Upper lobe of right lung (tissue), 1 donor: ENCODE measurements at regions not wholly inside any gene's neighbourhood (a gene's known extent, or its start where the extent isn't known, plus 50 kb on each side); places are given as distances from the start of the nearest gene placed in this dataset.

Experiments
- ATAC-seq: fragments of 200-7000 bp; cut with Tn5 transposase; one replicate; pipeline ENCODE4 v1.9.1; 2020; ENCODE audit warnings: mild to moderate bottlenecking, moderate library complexity
- DNase-seq: peaks from one replicate; pipeline ENCODE4 v3.0.0-alpha.2; 2020
- H3K27ac ChIP-seq: fragments of 200-600 bp; one replicate; pipeline ENCODE4 v1.8.0; 2022
- H3K27me3 ChIP-seq: fragments of 200-600 bp; one replicate; pipeline ENCODE4 v1.8.0; 2022; ENCODE audit warnings: mild to moderate bottlenecking
- H3K36me3 ChIP-seq: fragments of 200-600 bp; one replicate; pipeline ENCODE4 v1.8.0; 2022
- H3K4me1 ChIP-seq: fragments of 200-600 bp; one replicate; pipeline ENCODE4 v1.8.0; 2022
- H3K4me3 ChIP-seq: fragments of 200-600 bp; one replicate; pipeline ENCODE4 v1.8.0; 2022; ENCODE audit warnings: mild to moderate bottlenecking
- H3K9me3 ChIP-seq: fragments of 200-600 bp; one replicate; pipeline ENCODE4 v1.8.0; 2022
- CTCF ChIP-seq: fragments of 200-600 bp; IDR thresholded peaks from one replicate; pipeline ENCODE4 v1.8.0; 2022; ENCODE audit warnings: antibody characterized with exemption
- intact Hi-C: fragments of 100-400 bp; cut with DNase I; formaldehyde crosslinking; loops from one replicate; pipeline ENCODE4 v1.11.0; 2022
- donor health status: DM: no; HTN: yes; CAD: no; lungs with severe emphysema.

GRCh38 chr6:146916435-146917025, 287.7 kb upstream of the STXBP5 start:
- intact Hi-C loops = no loop called here
- Histone ChIP-seq H3K4me1 (peaks cover 12% of the 10 kb centered on the region), H3K27ac (no peak overlapping the region), H3K9me3 (no peaks in the 10 kb centered on the region), H3K27me3 (no peaks in the 10 kb centered on the region), H3K36me3 (no peaks in the 10 kb centered on the region), H3K4me3 (no peak overlapping the region)
- TF ChIP-seq CTCF = no peak
- ATAC-seq (no peak), DNase-seq (no peak)

GRCh38 chr6:146917182-146917581, 287.0 kb upstream of the STXBP5 start:
- DNase-seq = no peak
- intact Hi-C loops = no loop called here
- Histone ChIP-seq H3K27ac (no peak overlapping the region), H3K36me3 (no peaks in the 10 kb centered on the region), H3K27me3 (no peaks in the 10 kb centered on the region), H3K4me1 (peaks cover 12% of the 10 kb centered on the region), H3K4me3 (no peak overlapping the region), H3K9me3 (no peaks in the 10 kb centered on the region)
- ATAC-seq = no peak
- TF ChIP-seq CTCF = no peak

GRCh38 chr6:146917979-146918378, 286.2 kb upstream of the STXBP5 start:
- Histone ChIP-seq H3K36me3 (no peaks in the 10 kb centered on the region), H3K4me1 (peaks cover 11% of the 10 kb centered on the region), H3K27me3 (no peaks in the 10 kb centered on the region), H3K9me3 (no peaks in the 10 kb centered on the region), H3K27ac (no peak overlapping the region), H3K4me3 (no peak overlapping the region)
- TF ChIP-seq CTCF = no peak
- DNase-seq (no peak), ATAC-seq (no peak)
- intact Hi-C loops = no loop called here

GRCh38 chr6:146919017-146919416, 285.2 kb upstream of the STXBP5 start:
- intact Hi-C loops = no loop called here

GRCh38 chr6:146923205-146923833, 280.9 kb upstream of the STXBP5 start:
- intact Hi-C loops = no loop called here
- no peak for ATAC-seq

More at GRCh38 chr6:146919017-146919416, 285.2 kb upstream of the STXBP5 start:
- Histone ChIP-seq H3K4me1 (peaks cover 9% of the 10 kb centered on the region), H3K27ac (no peak overlapping the region), H3K9me3 (no peaks in the 10 kb centered on the region), H3K27me3 (no peaks in the 10 kb centered on the region), H3K4me3 (no peak overlapping the region), H3K36me3 (no peaks in the 10 kb centered on the region)
- DNase-seq (no peak), ATAC-seq (no peak)
- TF ChIP-seq CTCF = no peak

More at GRCh38 chr6:146923205-146923833, 280.9 kb upstream of the STXBP5 start:
- no peak overlapping the region for H3K27ac ChIP-seq
- no peaks in the 10 kb centered on the region for H3K36me3 ChIP-seq
- no peaks in the 10 kb centered on the region for H3K4me1 ChIP-seq
- TF ChIP-seq CTCF = no peak
- no peak for DNase-seq
- H3K27me3 ChIP-seq = no peaks in the 10 kb centered on the region
- H3K9me3 ChIP-seq = no peaks in the 10 kb centered on the region
- H3K4me3 ChIP-seq = no peak overlapping the region
